ENCODE measurements at regions not wholly inside any gene's neighbourhood (a gene's known extent, or its start where the extent isn't known, plus 50 kb on each side); places are given as distances from the start of the nearest gene placed in this dataset.

DNA sequence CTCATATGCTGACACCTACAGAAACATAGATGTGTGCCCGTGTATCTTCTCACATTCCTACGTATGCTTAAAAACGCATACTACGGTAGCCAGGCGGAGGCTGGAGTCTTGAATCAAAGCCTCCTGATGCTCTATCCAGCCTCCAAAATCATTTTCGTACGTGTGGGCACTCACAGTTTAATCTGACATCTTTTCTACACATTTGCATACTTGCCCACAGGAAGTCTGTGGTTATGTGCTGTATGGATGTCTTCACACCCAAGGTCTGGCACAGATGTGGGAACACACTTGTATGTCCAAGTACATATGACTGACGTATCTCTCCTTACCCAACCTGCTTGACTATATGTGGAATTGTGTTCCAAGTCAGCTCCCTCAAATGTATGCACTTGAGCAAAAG lies 561.8 kb upstream of the CADM1 start:
- peaks cover 5% of the 10 kb centered on the region for H3K4me1 ChIP-seq (ENCODE audit: insufficient read depth, low read length, severe bottlenecking)
- H3K27me3 ChIP-seq (ENCODE audit: insufficient read depth, low read length), result no peaks in the 10 kb centered on the region
- no peaks in the 10 kb centered on the region for H3F3A ChIP-seq (ENCODE audit: insufficient read depth, low read length)
- H3K9ac ChIP-seq (ENCODE audit: low read length), result no peak overlapping the region
- no peaks in the 10 kb centered on the region for H3K9me3 ChIP-seq (ENCODE audit: low read length)
- H2AFZ ChIP-seq (ENCODE audit: low read length), result no peak overlapping the region
- H3K4me3 ChIP-seq (ENCODE audit: low read depth, low read length, poor library complexity, severe bottlenecking), result no peak overlapping the region
- no peak overlapping the region for H3K27ac ChIP-seq (ENCODE audit: low read depth, low read length, poor library complexity, severe bottlenecking)
- no peaks in the 10 kb centered on the region for H3K36me3 ChIP-seq (ENCODE audit: insufficient read depth, low read length)
- no peaks in the 10 kb centered on the region for H4K20me1 ChIP-seq (ENCODE audit: insufficient read depth, low read length)
- no peaks in the 10 kb centered on the region for H3K9me2 ChIP-seq (ENCODE audit: low read depth, low read length)
- TF ChIP-seq EZH2 (IDR thresholded peaks at IDR 0.05; ENCODE audit: borderline replicate concordance, low read length), result no peak
- TF ChIP-seq, protein P1, sequence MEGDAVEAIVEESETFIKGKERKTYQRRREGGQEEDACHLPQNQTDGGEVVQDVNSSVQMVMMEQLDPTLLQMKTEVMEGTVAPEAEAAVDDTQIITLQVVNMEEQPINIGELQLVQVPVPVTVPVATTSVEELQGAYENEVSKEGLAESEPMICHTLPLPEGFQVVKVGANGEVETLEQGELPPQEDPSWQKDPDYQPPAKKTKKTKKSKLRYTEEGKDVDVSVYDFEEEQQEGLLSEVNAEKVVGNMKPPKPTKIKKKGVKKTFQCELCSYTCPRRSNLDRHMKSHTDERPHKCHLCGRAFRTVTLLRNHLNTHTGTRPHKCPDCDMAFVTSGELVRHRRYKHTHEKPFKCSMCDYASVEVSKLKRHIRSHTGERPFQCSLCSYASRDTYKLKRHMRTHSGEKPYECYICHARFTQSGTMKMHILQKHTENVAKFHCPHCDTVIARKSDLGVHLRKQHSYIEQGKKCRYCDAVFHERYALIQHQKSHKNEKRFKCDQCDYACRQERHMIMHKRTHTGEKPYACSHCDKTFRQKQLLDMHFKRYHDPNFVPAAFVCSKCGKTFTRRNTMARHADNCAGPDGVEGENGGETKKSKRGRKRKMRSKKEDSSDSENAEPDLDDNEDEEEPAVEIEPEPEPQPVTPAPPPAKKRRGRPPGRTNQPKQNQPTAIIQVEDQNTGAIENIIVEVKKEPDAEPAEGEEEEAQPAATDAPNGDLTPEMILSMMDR (IDR thresholded peaks at IDR 0.05; ENCODE audit: low read length), result no peak
- H3K4me2 ChIP-seq (ENCODE audit: low read length), result no peak overlapping the region
- H3K79me2 ChIP-seq (ENCODE audit: insufficient read depth, low read length), result no peaks in the 10 kb centered on the region

DNA sequence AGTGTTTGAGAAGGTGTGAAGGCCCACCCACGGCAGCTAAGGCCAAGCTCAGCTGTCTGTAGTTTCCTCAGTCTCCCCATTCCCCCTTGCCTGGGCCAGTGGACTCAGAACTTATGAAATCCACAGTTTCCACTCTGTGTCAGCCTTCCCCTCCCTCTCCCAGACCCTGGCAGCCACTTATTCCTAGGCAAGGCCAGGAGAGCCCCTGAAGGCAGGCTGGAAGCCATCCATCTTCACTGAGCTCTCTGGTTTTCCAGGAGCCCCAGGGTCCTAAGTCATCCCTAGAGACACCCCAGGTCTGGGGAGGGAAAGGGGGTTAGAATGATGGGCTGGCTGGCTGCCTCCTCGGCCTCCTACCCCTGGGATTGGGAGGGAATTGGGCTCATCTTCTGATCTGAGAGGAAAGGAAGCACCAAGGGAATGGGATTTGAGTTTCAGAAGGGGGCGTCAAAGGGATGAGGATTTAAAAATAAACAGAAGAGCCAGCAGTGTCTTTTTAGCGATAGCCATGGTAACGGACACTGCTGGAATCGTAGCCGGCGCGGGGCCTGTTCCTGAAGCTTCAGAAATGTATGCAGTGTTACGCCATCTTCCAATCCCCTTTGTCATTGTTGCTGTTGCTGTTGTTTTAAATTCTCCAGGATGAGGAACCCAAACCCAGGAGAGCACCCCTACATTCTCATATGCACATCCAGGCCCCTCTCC lies 561.1 kb upstream of the CADM1 start:
- H3F3A ChIP-seq (ENCODE audit: insufficient read depth, low read length), result no peaks in the 10 kb centered on the region
- H3K27ac ChIP-seq (ENCODE audit: low read depth, low read length, poor library complexity, severe bottlenecking), result no peak overlapping the region
- no peaks in the 10 kb centered on the region for H3K36me3 ChIP-seq (ENCODE audit: insufficient read depth, low read length)
- TF ChIP-seq, protein P1 (IDR thresholded peaks at IDR 0.05; ENCODE audit: low read length), result no peak
- TF ChIP-seq EZH2 (IDR thresholded peaks at IDR 0.05; ENCODE audit: borderline replicate concordance, low read length), result no peak
- no peak overlapping the region for H3K4me2 ChIP-seq (ENCODE audit: low read length)
- no peak overlapping the region for H3K9ac ChIP-seq (ENCODE audit: low read length)
- H3K4me1 ChIP-seq (ENCODE audit: insufficient read depth, low read length, severe bottlenecking), result peaks cover 5% of the 10 kb centered on the region
- H3K9me3 ChIP-seq (ENCODE audit: low read length), result no peaks in the 10 kb centered on the region
- no peaks in the 10 kb centered on the region for H4K20me1 ChIP-seq (ENCODE audit: insufficient read depth, low read length)
- H2AFZ ChIP-seq (ENCODE audit: low read length), result no peak overlapping the region
- H3K27me3 ChIP-seq (ENCODE audit: insufficient read depth, low read length), result no peaks in the 10 kb centered on the region
- no peaks in the 10 kb centered on the region for H3K9me2 ChIP-seq (ENCODE audit: low read depth, low read length)
- no peak overlapping the region for H3K4me3 ChIP-seq (ENCODE audit: low read depth, low read length, poor library complexity, severe bottlenecking)
- no peaks in the 10 kb centered on the region for H3K79me2 ChIP-seq (ENCODE audit: insufficient read depth, low read length)

DNA sequence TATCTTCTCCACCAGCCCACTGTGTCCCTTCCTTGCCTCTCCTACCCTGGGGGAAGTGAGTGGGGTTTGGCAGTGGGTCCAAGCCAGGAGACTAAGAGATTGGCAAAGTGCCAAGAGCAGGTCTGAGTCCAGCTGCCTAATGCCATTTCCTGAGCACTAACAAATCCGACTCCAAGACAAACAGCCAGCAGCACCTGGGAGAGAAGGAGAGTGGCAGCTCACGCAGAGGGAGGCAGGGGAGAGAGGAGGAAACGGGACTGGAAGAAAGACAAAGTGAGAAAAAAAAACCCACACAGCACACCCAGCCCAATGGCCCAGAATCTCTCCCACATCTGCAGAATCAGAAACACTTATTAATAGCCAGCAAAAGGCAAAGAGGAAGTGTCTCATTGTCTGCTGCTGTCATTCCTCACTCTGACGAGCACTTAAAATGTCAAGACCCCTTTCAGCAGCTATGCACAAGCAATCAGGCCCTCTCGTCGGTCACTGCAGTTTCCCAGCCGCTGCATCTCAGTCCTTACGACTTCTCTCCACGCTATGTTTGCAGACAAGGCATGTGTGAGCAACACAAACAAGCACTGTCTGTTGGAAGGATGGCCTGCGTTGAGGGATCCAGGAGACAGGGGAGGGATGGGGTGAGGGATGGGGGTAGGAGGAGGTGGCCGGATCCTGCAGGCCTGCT lies 558.4 kb upstream of the CADM1 start:
- TF ChIP-seq EZH2 (IDR thresholded peaks at IDR 0.05; ENCODE audit: borderline replicate concordance, low read length), result no peak
- TF ChIP-seq, protein P1 (IDR thresholded peaks at IDR 0.05; ENCODE audit: low read length), result no peak

More for the DNA sequence above, 558.4 kb upstream of the CADM1 start:
- Histone ChIP-seq H3K4me3 (ENCODE audit: low read depth, low read length, poor library complexity, severe bottlenecking) (no peak overlapping the region), H3K4me1 (ENCODE audit: insufficient read depth, low read length, severe bottlenecking) (peaks cover 5% of the 10 kb centered on the region), H3K4me2 (ENCODE audit: low read length) (no peak overlapping the region), H3K27me3 (ENCODE audit: insufficient read depth, low read length) (no peaks in the 10 kb centered on the region), H3K36me3 (ENCODE audit: insufficient read depth, low read length) (no peaks in the 10 kb centered on the region), H3K9me2 (ENCODE audit: low read depth, low read length) (no peaks in the 10 kb centered on the region), H2AFZ (ENCODE audit: low read length) (no peak overlapping the region), H4K20me1 (ENCODE audit: insufficient read depth, low read length) (no peaks in the 10 kb centered on the region), H3K79me2 (ENCODE audit: insufficient read depth, low read length) (no peaks in the 10 kb centered on the region), H3K27ac (ENCODE audit: low read depth, low read length, poor library complexity, severe bottlenecking) (no peak overlapping the region), H3F3A (ENCODE audit: insufficient read depth, low read length) (no peaks in the 10 kb centered on the region), H3K9ac (ENCODE audit: low read length) (no peak overlapping the region), H3K9me3 (ENCODE audit: low read length) (no peaks in the 10 kb centered on the region)

All from OCI-LY1 (cell line).